WERI-Rb-1 (cell line): ENCODE measurements at regions not wholly inside any gene's neighbourhood (a gene's known extent, or its start where the extent isn't known, plus 50 kb on each side); places are given as distances from the start of the nearest gene placed in this dataset.

ENCODE experiments used
- DNase-seq: peaks from one replicate; pipeline ENCODE4 v3.0.0-alpha.2; 2020
- H3K27ac ChIP-seq: fragments of 250-450 bp; sonication (Bioruptor Pico); 2 replicates; pipeline ENCODE4 v1.5.1; 2020; ENCODE audit warnings: mild to moderate bottlenecking, moderate library complexity
- H3K27me3 ChIP-seq: fragments of 250-450 bp; sonication (Bioruptor Pico); 2 replicates; pipeline ENCODE4 v1.5.1; 2021; ENCODE audit warnings: mild to moderate bottlenecking, low read depth, moderate library complexity; ENCODE audit not compliant: insufficient read depth, severe bottlenecking
- H3K36me3 ChIP-seq: fragments of 250-450 bp; sonication (Bioruptor Pico); 2 replicates; pipeline ENCODE4 v1.5.1; 2020; ENCODE audit warnings: mild to moderate bottlenecking, moderate library complexity
- H3K4me3 ChIP-seq: 2 replicates; pipeline ENCODE4 v1.5.1; 2011; ENCODE audit warnings: low read depth, mild to moderate bottlenecking, control low read depth, low read length
- H3K9me3 ChIP-seq: fragments of 250-450 bp; sonication (Bioruptor Pico); 2 replicates; pipeline ENCODE4 v1.5.1; 2021; ENCODE audit warnings: mild to moderate bottlenecking, moderate library complexity; ENCODE audit not compliant: severe bottlenecking
- CTCF ChIP-seq: IDR thresholded peaks from 2 replicates; pipeline ENCODE4 v1.5.1; 2011; ENCODE audit warnings: low read depth, mild to moderate bottlenecking, control low read depth, inconsistent platforms, low read length

GRCh38 chr16:9680019-9680655, 502.1 kb downstream of the GRIN2A start:
- Histone ChIP-seq H3K9me3 (peaks cover 8% of the 10 kb centered on the region), H3K36me3 (no peaks in the 10 kb centered on the region), H3K27ac (no peak overlapping the region), H3K27me3 (no peaks in the 10 kb centered on the region), H3K4me3 (no peak overlapping the region)
- no peak for DNase-seq
- no peak for TF ChIP-seq CTCF

- Histone ChIP-seq H3K27ac (no peak overlapping the region), H3K4me3 (no peak overlapping the region), H3K27me3 (no peaks in the 10 kb centered on the region), H3K9me3 (peaks cover 8% of the 10 kb centered on the region), H3K36me3 (no peaks in the 10 kb centered on the region)
- TF ChIP-seq CTCF = no peak
- DNase-seq = no peak
Observed at GRCh38 chr16:9680968-9681367, 501.3 kb downstream of the GRIN2A start.

- Histone ChIP-seq H3K27me3 (no peaks in the 10 kb centered on the region), H3K4me3 (no peak overlapping the region), H3K9me3 (peaks cover 8% of the 10 kb centered on the region), H3K27ac (no peak overlapping the region), H3K36me3 (no peaks in the 10 kb centered on the region)
- DNase-seq = no peak
- TF ChIP-seq CTCF = no peak
Observed at GRCh38 chr16:9681508-9681907, 500.7 kb downstream of the GRIN2A start.

GRCh38 chr16:9682320-9682719, 499.9 kb downstream of the GRIN2A start:
- TF ChIP-seq CTCF = no peak
- no peak overlapping the region for H3K27ac ChIP-seq
- H3K4me3 ChIP-seq = no peak overlapping the region
- no peaks in the 10 kb centered on the region for H3K36me3 ChIP-seq
- H3K9me3 ChIP-seq = peaks cover 8% of the 10 kb centered on the region
- no peaks in the 10 kb centered on the region for H3K27me3 ChIP-seq
- no peak for DNase-seq

GRCh38 chr16:9683677-9684076, 498.6 kb downstream of the GRIN2A start:
- DNase-seq = no peak
- Histone ChIP-seq H3K27ac (no peak overlapping the region), H3K9me3 (peaks cover 8% of the 10 kb centered on the region), H3K27me3 (no peaks in the 10 kb centered on the region), H3K4me3 (no peak overlapping the region), H3K36me3 (no peaks in the 10 kb centered on the region)
- no peak for TF ChIP-seq CTCF

- no peak overlapping the region for H3K27ac ChIP-seq
- H3K36me3 ChIP-seq = no peaks in the 10 kb centered on the region
- no peak overlapping the region for H3K4me3 ChIP-seq
- no peak for DNase-seq
- TF ChIP-seq CTCF = no peak
- no peaks in the 10 kb centered on the region for H3K27me3 ChIP-seq
- H3K9me3 ChIP-seq = peaks cover 8% of the 10 kb centered on the region
Observed at GRCh38 chr16:9687737-9688319, 494.4 kb downstream of the GRIN2A start.
